Tibial artery (tissue), 4 donors: ENCODE measurements at regions not wholly inside any gene's neighbourhood (a gene's known extent, or its start where the extent isn't known, plus 50 kb on each side); places are given as distances from the start of the nearest gene placed in this dataset.

Experiments
- DNase-seq, 2 donors: peaks; one replicate each; pipeline ENCODE4 v3.0.0-alpha.2; 2019
- H3K27ac ChIP-seq, 2 donors: fragments of 200-600 bp; sonication (generic) in 1 of 2; 1 replicate in 1 of 2; 2 replicates in 1 of 2; pipeline ENCODE4 v1.5.1; 2018 to 2019; ENCODE audit warnings: mild to moderate bottlenecking in 1 of 2
- H3K27me3 ChIP-seq, 2 donors: fragments of 200-600 bp; sonication (generic) in 1 of 2; one replicate each; pipeline versions ENCODE4 v1.5.1 to v1.6.0; 2016 to 2019
- H3K36me3 ChIP-seq, 3 donors: fragments of 200-600 bp; sonication (generic) in 2 of 3; one replicate each; pipeline ENCODE4 v1.5.1; 2016 to 2019; ENCODE audit warnings: mild to moderate bottlenecking in 2 of 3
- H3K4me1 ChIP-seq, 4 donors: fragments of 200-600 bp; sonication (generic) in 2 of 4; 1 replicate in 3 of 4; 2 replicates in 1 of 4; pipeline ENCODE4 v1.5.1; 2016 to 2019
- H3K4me3 ChIP-seq, 2 donors: fragments of 200-600 bp; sonication (generic) in 1 of 2; 1 replicate in 1 of 2; 2 replicates in 1 of 2; pipeline ENCODE4 v1.5.1; 2018 to 2019; ENCODE audit warnings: mild to moderate bottlenecking in 2 of 2
- H3K9me3 ChIP-seq, 3 donors: fragments of 200-600 bp; sonication (generic) in 1 of 3; one replicate each; pipeline ENCODE4 v1.5.1; 2016 to 2019
- CTCF ChIP-seq, 2 experiments: fragments of 200-600 bp in 1 of 2; fragments of 450-650 bp in 1 of 2; IDR thresholded peaks; one replicate each; pipeline ENCODE4 v1.5.1; 2017 to 2019; ENCODE audit warnings: antibody characterized with exemption in 2 of 2, mild to moderate bottlenecking in 1 of 2, moderate library complexity in 1 of 2
- intact Hi-C: fragments of 100-400 bp; cut with DNase I; formaldehyde crosslinking; loops from one replicate; pipeline ENCODE4 v1.15.0; 2023; ENCODE audit warnings: low total_unique reads

GRCh38 chr2:236359426-236360045 is 95.3 kb upstream of the ASB18 start:
- H3K4me3 ChIP-seq = no peak overlapping the region
- H3K9me3 ChIP-seq = no peaks in the 10 kb centered on the region
- no peaks in the 10 kb centered on the region for H3K36me3 ChIP-seq
- TF ChIP-seq CTCF (IDR thresholded peaks at IDR 0.05) = no peak
- intact Hi-C loops = loop anchor here (10.0 kb wide), 1 partner anchor 205 kb away; the partner anchor contains the start of gene ACKR3
- no peaks in the 10 kb centered on the region for H3K27me3 ChIP-seq
- peaks cover 0 to 5% (median 0%) of the 10 kb centered on the region in 4 donors for H3K4me1 ChIP-seq
- no peak overlapping the region for H3K27ac ChIP-seq
- no peak for DNase-seq

- no peaks in the 10 kb centered on the region for H3K9me3 ChIP-seq
- DNase-seq = no peak
- intact Hi-C loops = no loop called here
Observed at GRCh38 chr2:236360496-236360895, 96.3 kb upstream of the ASB18 start.

GRCh38 chr2:236363711-236364277 is 99.6 kb upstream of the ASB18 start:
- Histone ChIP-seq H3K4me1 (peaks cover 0 to 5% (median 0%) of the 10 kb centered on the region in 4 donors), H3K36me3 (no peaks in the 10 kb centered on the region), H3K27me3 (peaks cover 0 to 8% of the 10 kb centered on the region in 2 donors), H3K9me3 (no peaks in the 10 kb centered on the region), H3K4me3 (no peak overlapping the region), H3K27ac (no peak overlapping the region)
- intact Hi-C loops = no loop called here
- TF ChIP-seq CTCF (IDR thresholded peaks at IDR 0.05) = no peak
- DNase-seq = no peak

More at GRCh38 chr2:236360496-236360895, 96.3 kb upstream of the ASB18 start:
- no peak for TF ChIP-seq CTCF (IDR thresholded peaks at IDR 0.05)
- no peak overlapping the region for H3K4me3 ChIP-seq
- H3K4me1 ChIP-seq = peaks cover 0 to 5% (median 0%) of the 10 kb centered on the region in 4 donors
- H3K27ac ChIP-seq = no peak overlapping the region
- H3K27me3 ChIP-seq = no peaks in the 10 kb centered on the region
- H3K36me3 ChIP-seq = no peaks in the 10 kb centered on the region

GRCh38 chr2:236365258-236366048 is 101.2 kb upstream of the ASB18 start:
- intact Hi-C loops = no loop called here
- no peak for TF ChIP-seq CTCF (IDR thresholded peaks at IDR 0.05)
- no peaks in the 10 kb centered on the region for H3K36me3 ChIP-seq
- no peak overlapping the region for H3K4me3 ChIP-seq
- H3K9me3 ChIP-seq = no peaks in the 10 kb centered on the region
- H3K27me3 ChIP-seq = peaks cover 0 to 14% of the 10 kb centered on the region in 2 donors
- H3K4me1 ChIP-seq = peaks cover 0 to 4% (median 0%) of the 10 kb centered on the region in 4 donors
- H3K27ac ChIP-seq = no peak overlapping the region
- no peak for DNase-seq

GRCh38 chr2:236366049-236366387 is 101.8 kb upstream of the ASB18 start:
- intact Hi-C loops = no loop called here
- H3K27ac ChIP-seq = no peak overlapping the region
- peaks cover 0 to 20% of the 10 kb centered on the region in 2 donors for H3K27me3 ChIP-seq
- DNase-seq = no peak
- no peaks in the 10 kb centered on the region for H3K4me1 ChIP-seq
- H3K36me3 ChIP-seq = no peaks in the 10 kb centered on the region
- H3K4me3 ChIP-seq = no peak overlapping the region
- H3K9me3 ChIP-seq = no peaks in the 10 kb centered on the region
- no peak for TF ChIP-seq CTCF (IDR thresholded peaks at IDR 0.05)
